ENCODE measurements at regions not wholly inside any gene's neighbourhood (a gene's known extent, or its start where the extent isn't known, plus 50 kb on each side); places are given as distances from the start of the nearest gene placed in this dataset.

DNA sequence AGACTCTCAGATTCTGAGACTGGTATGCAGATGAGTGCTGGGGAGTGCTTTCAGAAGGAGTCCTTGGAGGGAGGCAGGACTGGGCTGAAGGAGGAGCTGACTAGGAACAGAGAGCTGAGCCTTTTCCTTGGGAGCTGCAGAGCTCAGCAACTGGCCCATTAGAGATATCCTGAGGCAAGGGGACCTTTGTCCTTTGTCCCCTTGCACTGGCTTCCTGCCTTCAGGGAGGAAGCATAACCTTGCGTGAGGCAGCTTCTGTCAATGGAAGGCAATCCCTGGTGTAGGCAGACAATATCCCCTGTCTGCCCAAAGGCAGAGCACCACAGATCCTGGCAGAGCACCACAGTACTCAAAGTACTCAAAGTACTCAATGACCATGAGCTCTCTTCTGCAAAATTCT is 375.3 kb downstream of the HRH4 start:
- TF ChIP-seq CTCF (IDR thresholded peaks at IDR 0.05; ENCODE audit: low read depth, low read length) = no peak
- no peak overlapping the region for H3K4me3 ChIP-seq (replicated peaks in 1 of 2; ENCODE audit: low read depth in 2 of 2, low read length in 2 of 2)
- DNase-seq (ENCODE audit: low read depth in 2 of 2) = no peak

- no peak for TF ChIP-seq CTCF (IDR thresholded peaks at IDR 0.05; ENCODE audit: low read depth, low read length)
- H3K4me3 ChIP-seq (replicated peaks in 1 of 2; ENCODE audit: low read depth in 2 of 2, low read length in 2 of 2) = no peak overlapping the region
- DNase-seq (ENCODE audit: low read depth in 2 of 2) = no peak
Observed at GRCh38 chr18:24837066-24837465, 376.6 kb downstream of the HRH4 start.

- TF ChIP-seq CTCF (IDR thresholded peaks at IDR 0.05; ENCODE audit: low read depth, low read length) = no peak
- no peak for DNase-seq (ENCODE audit: low read depth in 2 of 2)
- H3K4me3 ChIP-seq (replicated peaks in 1 of 2; ENCODE audit: low read depth in 2 of 2, low read length in 2 of 2) = no peak overlapping the region
Observed at GRCh38 chr18:24840051-24840450, 379.6 kb downstream of the HRH4 start.

DNA sequence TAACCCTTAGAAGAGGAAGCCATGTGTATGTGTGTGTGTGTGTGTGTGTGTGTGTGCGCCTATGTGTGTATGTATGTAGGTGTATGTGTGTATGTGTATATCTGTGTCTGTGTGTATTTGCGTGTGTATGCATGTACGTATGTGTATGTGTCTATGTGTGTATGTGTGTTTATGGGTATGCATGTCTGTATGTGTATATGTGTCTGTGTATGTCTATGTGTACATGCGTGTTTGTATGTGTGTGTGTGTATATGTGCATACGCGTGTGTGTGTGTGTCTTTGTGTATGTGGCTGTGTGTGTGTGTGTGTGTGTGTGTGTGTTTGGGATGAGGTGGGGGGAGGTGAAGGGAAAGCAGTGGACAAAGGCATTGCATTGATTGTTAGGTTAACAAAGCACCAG is 380.2 kb downstream of the HRH4 start:
- H3K4me3 ChIP-seq (replicated peaks in 1 of 2; ENCODE audit: low read depth in 2 of 2, low read length in 2 of 2) = no peak overlapping the region
- TF ChIP-seq CTCF (IDR thresholded peaks at IDR 0.05; ENCODE audit: low read depth, low read length) = no peak
- no peak for DNase-seq (ENCODE audit: low read depth in 2 of 2)

- TF ChIP-seq CTCF (IDR thresholded peaks at IDR 0.05; ENCODE audit: low read depth, low read length) = no peak
- no peak overlapping the region for H3K4me3 ChIP-seq (replicated peaks in 1 of 2; ENCODE audit: low read depth in 2 of 2, low read length in 2 of 2)
- DNase-seq (ENCODE audit: low read depth in 2 of 2) = no peak
Observed at GRCh38 chr18:24841536-24841935, 381.1 kb downstream of the HRH4 start.

DNA sequence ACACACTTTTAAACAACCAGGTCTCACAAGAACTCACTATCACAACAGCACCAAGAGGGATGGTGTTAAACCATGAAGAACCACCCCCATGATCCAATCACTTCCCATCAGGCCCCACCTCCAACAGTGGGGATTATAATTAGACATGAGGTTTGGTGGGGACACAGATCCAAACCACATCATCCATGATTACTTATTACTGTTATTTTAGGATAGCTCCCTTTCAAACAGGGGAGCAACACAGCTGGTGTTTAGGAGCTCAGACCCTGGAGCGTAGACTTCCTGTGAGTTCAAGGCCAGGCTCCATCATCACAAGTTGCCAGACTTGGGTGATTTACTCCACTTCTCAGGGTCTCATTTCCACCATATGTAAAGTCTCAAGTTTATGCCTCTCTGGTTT is 382.7 kb downstream of the HRH4 start:
- no peak for DNase-seq (ENCODE audit: low read depth in 2 of 2)
- H3K4me3 ChIP-seq (replicated peaks in 1 of 2; ENCODE audit: low read depth in 2 of 2, low read length in 2 of 2) = no peak overlapping the region
- no peak for TF ChIP-seq CTCF (IDR thresholded peaks at IDR 0.05; ENCODE audit: low read depth, low read length)

DNA sequence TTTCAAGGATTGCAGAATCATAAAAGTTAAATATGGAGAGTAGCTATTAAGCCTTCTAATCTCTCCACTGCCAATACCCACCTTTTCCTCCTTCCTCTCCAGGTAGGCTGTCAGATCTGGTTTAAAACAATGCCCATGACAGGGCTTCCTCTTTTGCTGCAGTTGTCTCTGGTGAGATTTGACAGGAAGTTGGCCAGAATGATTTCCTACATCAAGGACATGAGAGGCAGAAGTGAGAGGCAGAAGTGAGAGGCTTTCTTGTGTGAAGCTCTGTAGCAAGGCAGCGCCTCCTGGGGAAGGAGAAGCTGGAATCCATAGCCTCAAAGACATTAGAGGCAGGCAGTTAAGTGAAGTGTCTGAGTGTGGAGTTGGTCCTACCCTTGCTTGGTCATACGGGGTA is 385.7 kb downstream of the HRH4 start:
- no peak for DNase-seq (ENCODE audit: low read depth in 2 of 2)
- no peak overlapping the region for H3K4me3 ChIP-seq (replicated peaks in 1 of 2; ENCODE audit: low read depth in 2 of 2, low read length in 2 of 2)
- TF ChIP-seq CTCF (IDR thresholded peaks at IDR 0.05; ENCODE audit: low read depth, low read length) = no peak

Data from cardiac fibroblast (primary cell).